Stomach (tissue), 4 donors: ENCODE measurements at regions not wholly inside any gene's neighbourhood (a gene's known extent, or its start where the extent isn't known, plus 50 kb on each side); places are given as distances from the start of the nearest gene placed in this dataset.

Experiments
- EP300 ChIP-seq: sonication (generic); formaldehyde crosslinking; IDR thresholded peaks from one replicate; pipeline ENCODE4 v1.6.1; 2017; ENCODE audit warnings: antibody characterized with exemption
- POLR2A ChIP-seq, 4 donors: fragments of 450-650 bp; IDR thresholded peaks; one replicate each; pipeline ENCODE4 v1.6.1; 2016; ENCODE audit warnings: antibody characterized with exemption in 4 of 4, control low read depth in 2 of 4, mild to moderate bottlenecking in 1 of 4, moderate library complexity in 1 of 4
- POLR2AphosphoS5 ChIP-seq, 3 donors: sonication (generic); formaldehyde crosslinking; IDR thresholded peaks; one replicate each; pipeline ENCODE4 v1.6.1; 2016; ENCODE audit warnings: antibody characterized with exemption in 3 of 3
- TF ChIP-seq, protein P1 (sequence below), 7 experiments: fragments of 450-650 bp in 4 of 7; fragments of 200-600 bp in 3 of 7; sonication (generic) in 3 of 7; IDR thresholded peaks; one replicate each; pipeline ENCODE4 v1.5.1; 2016 to 2019; ENCODE audit warnings: antibody characterized with exemption in 7 of 7, control low read depth in 2 of 7, mild to moderate bottlenecking in 1 of 7

DNA sequence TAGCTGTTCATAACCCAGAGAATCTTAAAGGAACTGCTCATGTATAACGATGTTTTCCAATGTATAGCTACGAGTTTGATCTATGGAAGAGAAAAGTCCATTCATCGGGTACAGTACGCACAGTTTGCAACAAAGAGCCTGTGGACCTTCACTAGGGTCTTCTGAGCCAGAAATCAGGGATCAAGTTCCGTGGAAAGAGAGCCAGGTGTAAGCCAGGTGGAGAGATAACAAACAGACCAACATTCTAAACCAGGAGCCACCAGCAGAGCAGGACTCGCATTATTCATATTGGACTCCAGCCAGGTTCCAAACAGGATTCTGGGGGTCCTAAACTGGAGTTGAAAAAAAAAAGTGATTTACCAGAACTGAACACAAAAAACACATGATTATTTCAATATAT is 505.4 kb upstream of the C16orf82 start:
- TF ChIP-seq, protein P1, sequence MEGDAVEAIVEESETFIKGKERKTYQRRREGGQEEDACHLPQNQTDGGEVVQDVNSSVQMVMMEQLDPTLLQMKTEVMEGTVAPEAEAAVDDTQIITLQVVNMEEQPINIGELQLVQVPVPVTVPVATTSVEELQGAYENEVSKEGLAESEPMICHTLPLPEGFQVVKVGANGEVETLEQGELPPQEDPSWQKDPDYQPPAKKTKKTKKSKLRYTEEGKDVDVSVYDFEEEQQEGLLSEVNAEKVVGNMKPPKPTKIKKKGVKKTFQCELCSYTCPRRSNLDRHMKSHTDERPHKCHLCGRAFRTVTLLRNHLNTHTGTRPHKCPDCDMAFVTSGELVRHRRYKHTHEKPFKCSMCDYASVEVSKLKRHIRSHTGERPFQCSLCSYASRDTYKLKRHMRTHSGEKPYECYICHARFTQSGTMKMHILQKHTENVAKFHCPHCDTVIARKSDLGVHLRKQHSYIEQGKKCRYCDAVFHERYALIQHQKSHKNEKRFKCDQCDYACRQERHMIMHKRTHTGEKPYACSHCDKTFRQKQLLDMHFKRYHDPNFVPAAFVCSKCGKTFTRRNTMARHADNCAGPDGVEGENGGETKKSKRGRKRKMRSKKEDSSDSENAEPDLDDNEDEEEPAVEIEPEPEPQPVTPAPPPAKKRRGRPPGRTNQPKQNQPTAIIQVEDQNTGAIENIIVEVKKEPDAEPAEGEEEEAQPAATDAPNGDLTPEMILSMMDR (IDR thresholded peaks at IDR 0.05) = no peak
- TF ChIP-seq POLR2AphosphoS5 (IDR thresholded peaks at IDR 0.05) (no peak), POLR2A (IDR thresholded peaks at IDR 0.05) (no peak), EP300 (no peak)
